GM21515 (cell line): ENCODE measurements at regions not wholly inside any gene's neighbourhood (a gene's known extent, or its start where the extent isn't known, plus 50 kb on each side); places are given as distances from the start of the nearest gene placed in this dataset.

Experiments used
- ATAC-seq: cut with Tn5 transposase; IDR thresholded peaks from one replicate; pipeline ENCODE4 v1.9.1; 2021; ENCODE audit not compliant: unreplicated experiment

DNA sequence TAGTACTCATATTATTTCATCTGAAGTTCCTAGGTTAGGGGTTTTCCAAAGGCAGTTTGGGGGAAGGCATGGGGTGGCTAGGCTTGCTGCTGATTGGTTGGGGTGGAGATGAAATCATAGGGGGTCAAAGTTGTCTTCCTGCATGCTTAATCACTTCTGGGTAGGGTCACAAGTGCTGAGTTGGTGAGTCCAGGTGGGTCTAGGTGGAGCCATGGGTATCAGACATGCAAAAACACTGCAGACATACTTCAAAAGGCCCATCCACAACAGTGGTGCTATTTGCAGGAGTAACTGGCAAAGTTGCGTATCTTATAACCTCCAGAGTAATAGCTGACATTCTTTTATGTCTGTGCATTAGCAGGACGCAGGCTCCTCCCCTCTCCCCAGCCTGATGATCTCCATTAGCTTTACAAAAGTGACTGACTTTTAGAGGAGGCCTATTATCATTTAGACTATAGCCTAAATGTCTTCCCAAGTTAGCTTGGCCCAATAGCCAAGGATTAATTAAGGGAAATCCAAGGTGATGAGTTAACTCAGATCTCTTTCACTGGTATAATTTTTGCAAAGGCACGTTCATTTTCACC, 374.4 kb upstream of the PRMT6 start:
- no peak for ATAC-seq

- no peak for ATAC-seq
Observed at GRCh38 chr1:106688446-106688845, 368.0 kb upstream of the PRMT6 start.

GRCh38 chr1:106698660-106699059, 357.8 kb upstream of the PRMT6 start:
- no peak for ATAC-seq

DNA sequence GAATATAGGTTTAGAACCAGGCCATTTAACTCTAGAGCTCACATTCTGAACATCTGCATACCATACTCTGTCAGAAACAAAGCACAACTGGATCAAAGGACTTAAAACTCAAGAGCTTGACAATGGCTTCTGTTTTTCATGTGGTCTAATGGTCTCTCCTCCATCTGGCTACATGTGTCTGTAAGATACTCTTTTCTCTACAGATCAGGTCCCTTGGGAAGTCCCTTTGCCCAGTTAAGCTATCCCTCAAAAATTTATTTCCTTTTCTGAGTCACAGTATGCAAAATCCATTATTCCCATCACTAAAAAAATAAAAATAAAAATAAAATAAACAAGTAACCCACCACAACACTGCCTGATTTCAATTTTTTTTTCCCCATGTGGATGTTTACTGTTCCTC, 357.0 kb upstream of the PRMT6 start:
- ATAC-seq, result no peak

DNA sequence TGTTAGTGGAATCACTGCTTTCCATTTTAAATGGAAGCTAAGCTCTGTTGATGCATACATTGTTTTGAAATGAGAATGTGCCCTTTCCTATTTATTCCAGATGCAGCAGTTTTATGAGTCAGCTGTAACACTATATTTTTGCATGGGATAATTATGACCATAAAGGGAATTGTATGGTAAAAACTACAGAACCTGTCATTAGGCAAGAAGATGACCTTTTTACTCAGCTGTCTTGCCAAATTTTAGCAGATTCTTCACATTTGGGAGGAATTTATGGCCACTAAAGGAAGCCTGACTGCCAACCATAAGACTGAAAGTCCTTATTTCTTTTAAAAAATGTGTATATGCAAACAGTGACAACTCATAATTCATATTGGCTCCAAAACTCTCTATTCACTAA, 356.3 kb upstream of the PRMT6 start:
- ATAC-seq, result no peak

GRCh38 chr1:106705971-106706370, 350.5 kb upstream of the PRMT6 start:
- ATAC-seq, result no peak

GRCh38 chr1:106717591-106717990, 338.9 kb upstream of the PRMT6 start:
- no peak for ATAC-seq

DNA sequence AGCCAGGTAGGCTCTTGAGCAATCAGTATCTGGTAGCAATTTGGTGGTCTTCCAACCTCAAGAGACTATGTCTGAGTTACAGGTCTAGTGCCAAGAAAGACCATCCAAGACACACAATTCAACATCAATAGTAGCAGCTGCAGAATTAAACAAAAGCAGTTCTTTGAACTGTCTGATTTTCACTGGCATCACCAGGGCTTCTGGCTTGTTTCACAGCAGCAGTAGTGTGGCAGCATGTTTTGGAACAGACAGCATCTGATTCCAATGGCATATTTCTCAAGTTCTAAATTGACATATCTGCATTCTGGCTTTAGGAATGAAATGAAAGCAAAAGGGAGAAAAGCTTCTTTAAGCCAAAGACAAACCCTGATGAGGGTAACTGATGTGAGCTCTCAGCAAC, 334.7 kb upstream of the PRMT6 start:
- ATAC-seq, result no peak

DNA sequence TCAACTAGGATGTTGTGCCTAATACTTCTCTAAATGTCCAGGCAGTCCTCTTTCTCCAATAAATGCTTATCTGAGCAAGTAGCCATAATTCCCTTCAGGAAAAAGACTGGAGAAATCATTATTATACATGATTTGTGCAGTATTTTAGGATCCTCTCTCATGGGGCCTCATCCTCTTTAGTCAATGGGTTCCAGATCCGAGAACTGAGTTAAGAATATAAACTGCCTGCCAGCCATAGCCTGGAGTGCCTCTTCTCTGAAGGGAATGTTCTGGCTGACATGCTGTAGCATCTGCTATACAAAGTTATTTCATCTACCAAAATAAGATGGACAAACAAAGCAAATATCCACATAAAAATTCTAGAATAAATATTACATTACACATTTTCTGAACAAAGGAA, 334.0 kb upstream of the PRMT6 start:
- ATAC-seq, result no peak

DNA sequence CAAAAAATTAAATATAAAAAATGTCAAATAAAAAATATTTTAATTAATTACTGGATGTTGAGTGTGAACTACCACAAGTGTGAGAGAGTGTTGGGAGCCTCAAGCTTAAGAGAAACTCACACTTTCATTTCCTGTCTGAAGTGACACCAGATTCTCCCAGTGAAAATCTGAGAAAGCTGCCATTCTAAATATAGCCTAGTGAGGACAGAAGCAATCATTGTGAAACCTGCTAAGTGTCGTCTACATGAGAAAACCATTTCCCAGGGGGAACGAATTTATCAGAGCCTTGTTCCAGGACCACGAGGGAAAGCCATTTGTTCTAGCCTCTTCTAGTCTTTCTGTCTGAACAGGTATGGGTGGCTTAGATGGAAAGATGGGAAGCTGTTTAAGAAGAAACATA, 329.3 kb upstream of the PRMT6 start:
- peak; percentile 78 for ATAC-seq

GRCh38 chr1:106746448-106747085, 309.9 kb upstream of the PRMT6 start:
- ATAC-seq, result no peak

DNA sequence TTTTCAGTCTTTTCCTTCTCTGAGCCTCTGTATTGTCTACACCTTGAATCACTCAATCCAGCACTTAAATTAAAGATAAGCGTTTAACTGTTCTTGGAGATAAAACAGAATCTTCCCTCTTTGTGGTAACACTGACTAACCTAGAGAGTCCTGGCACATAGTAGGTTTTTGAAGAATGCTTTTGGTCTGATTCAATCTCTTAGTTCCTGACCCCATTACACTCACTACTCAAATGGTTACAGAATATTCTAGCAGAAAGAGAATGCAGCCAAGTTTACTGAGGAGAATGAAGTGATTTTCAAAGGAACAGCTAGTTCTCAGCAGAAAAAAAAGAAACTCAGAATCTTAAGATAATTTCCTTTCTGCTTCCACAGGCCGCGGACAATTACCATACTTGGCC, 309.2 kb upstream of the PRMT6 start:
- ATAC-seq, result no peak

- ATAC-seq, result no peak
Observed at GRCh38 chr1:106747791-106748190, 308.7 kb upstream of the PRMT6 start.

DNA sequence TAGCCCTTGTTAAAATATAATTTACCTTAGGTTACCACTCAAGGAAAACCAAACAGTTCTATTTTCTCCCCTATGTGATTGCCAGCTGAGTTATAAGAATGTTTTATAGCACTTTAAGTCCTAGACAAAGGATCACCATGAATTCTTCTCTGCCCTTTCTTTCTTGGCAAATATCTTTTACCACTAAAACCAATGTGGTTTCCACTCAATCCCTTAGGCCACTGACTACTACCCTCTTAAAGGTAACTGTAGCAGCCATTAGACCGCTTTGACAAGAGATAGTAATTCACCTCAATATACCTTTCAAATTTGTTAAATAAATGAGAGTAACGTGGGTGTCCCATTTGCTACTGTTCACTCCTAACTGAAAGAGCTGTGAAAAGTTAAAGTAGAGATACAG, 307.9 kb upstream of the PRMT6 start:
- no peak for ATAC-seq

- ATAC-seq, result no peak
Observed at GRCh38 chr1:106749491-106749890, 307.0 kb upstream of the PRMT6 start.

- ATAC-seq, result no peak
Observed at GRCh38 chr1:106749906-106750305, 306.6 kb upstream of the PRMT6 start.

DNA sequence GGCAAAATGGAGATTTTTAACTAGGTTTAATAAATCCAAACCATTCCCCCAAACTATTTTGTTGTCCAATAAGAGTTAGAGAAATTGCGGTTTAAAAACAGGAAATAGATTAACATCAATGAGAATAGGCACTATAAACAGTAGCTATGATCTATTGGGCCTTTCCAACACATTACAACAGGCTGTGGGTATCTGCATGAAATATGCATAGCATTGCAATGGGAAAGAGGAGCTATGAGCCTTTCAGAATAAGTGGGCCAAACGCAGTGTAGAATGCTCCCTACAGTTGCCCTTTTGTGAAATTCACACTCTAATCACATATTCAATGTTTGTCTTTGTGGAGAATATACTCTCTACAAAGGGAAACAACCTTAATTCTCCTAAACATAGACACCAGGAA, 305.5 kb upstream of the PRMT6 start:
- no peak for ATAC-seq

DNA sequence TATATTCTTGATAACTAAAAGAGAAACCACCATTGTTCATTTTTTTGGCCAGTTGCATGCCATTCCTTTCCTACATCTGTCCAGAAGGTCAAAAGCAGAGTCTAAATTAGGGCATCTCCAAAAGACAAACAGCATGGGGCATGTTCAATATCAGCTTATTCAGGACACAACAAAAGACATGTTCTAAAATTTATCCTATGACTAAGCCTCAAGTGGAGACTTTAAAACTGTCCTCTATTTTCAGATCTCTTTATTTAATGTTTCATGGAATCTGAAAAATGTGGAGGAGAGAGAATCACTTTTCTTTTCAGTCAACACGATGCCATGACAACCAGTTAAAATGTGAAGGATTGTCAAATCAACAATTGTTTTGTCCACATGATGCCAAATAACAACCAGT, 303.4 kb upstream of the PRMT6 start:
- no peak for ATAC-seq

- no peak for ATAC-seq
Observed at GRCh38 chr1:106754957-106755356, 301.5 kb upstream of the PRMT6 start.

GRCh38 chr1:106755682-106756406, 300.6 kb upstream of the PRMT6 start:
- no peak for ATAC-seq

GRCh38 chr1:106756752-106757151, 299.7 kb upstream of the PRMT6 start:
- no peak for ATAC-seq

DNA sequence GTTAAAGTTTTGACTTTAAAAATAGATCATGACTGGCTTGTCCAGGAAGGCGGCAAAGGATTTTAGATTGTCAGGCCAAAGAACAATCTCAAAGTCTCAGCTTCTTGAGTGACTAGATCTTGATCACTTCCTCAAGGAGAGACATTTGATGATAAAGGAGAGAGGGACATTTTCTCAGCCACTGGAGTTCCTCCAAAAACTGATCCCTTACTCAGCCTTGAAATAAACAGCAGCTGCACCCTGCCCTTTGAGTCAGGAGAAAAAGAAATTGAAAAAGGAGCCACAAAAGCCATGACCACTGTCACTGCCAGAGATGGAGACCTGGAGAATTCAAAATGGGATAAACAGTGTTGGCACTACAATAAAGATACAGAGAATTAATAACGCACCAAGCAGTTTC, 288.4 kb upstream of the PRMT6 start:
- no peak for ATAC-seq

- no peak for ATAC-seq
Observed at GRCh38 chr1:106768501-106768900, 288.0 kb upstream of the PRMT6 start.
